H9 (cell line): ENCODE measurements at regions not wholly inside any gene's neighbourhood (a gene's known extent, or its start where the extent isn't known, plus 50 kb on each side); places are given as distances from the start of the nearest gene placed in this dataset.

ENCODE experiments used
- DNase-seq: peaks from one replicate; pipeline ENCODE4 v3.0.0-alpha.2; 2017
- H2AFZ ChIP-seq: one replicate; pipeline ENCODE4 v1.6.1; 2013; ENCODE audit warnings: mild to moderate bottlenecking, low read length, control low read depth, moderate library complexity
- H2AK5ac ChIP-seq: 2 replicates; pipeline ENCODE4 v1.6.1; 2013; ENCODE audit warnings: low read length, control low read depth, mixed read lengths; ENCODE audit not compliant: insufficient read length
- H2BK120ac ChIP-seq: one replicate; pipeline ENCODE4 v1.6.1; 2013; ENCODE audit warnings: low read depth, mild to moderate bottlenecking, low read length, control low read depth, inconsistent platforms; ENCODE audit not compliant: poor library complexity, severe bottlenecking
- H2BK12ac ChIP-seq: 2 replicates; pipeline ENCODE4 v1.6.1; 2013; ENCODE audit warnings: low read length, control low read depth, mixed read lengths, low read depth; ENCODE audit not compliant: insufficient read length
- H2BK15ac ChIP-seq: 2 replicates; pipeline ENCODE4 v1.6.1; 2013; ENCODE audit warnings: low read depth, low read length, control low read depth
- H2BK20ac ChIP-seq: one replicate; pipeline ENCODE4 v1.6.1; 2013; ENCODE audit warnings: low read depth, mild to moderate bottlenecking, low read length, control low read depth, inconsistent platforms; ENCODE audit not compliant: poor library complexity, severe bottlenecking
- H2BK5ac ChIP-seq: 2 replicates; pipeline ENCODE4 v1.6.1; 2013; ENCODE audit warnings: low read length, control low read depth, mixed read lengths; ENCODE audit not compliant: insufficient read length
- H3K14ac ChIP-seq: 2 replicates; pipeline ENCODE4 v1.6.1; 2013; ENCODE audit warnings: low read length, control low read depth; ENCODE audit not compliant: insufficient read depth
- H3K18ac ChIP-seq: 2 replicates; pipeline ENCODE4 v1.6.1; 2013; ENCODE audit warnings: low read depth, mild to moderate bottlenecking, mixed read lengths, low read length, control low read depth; ENCODE audit not compliant: insufficient read length
- H3K23ac ChIP-seq: 2 replicates; pipeline ENCODE4 v1.6.1; 2013; ENCODE audit warnings: low read length, control low read depth, mixed read lengths, low read depth; ENCODE audit not compliant: insufficient read length
- H3K23me2 ChIP-seq: 2 replicates; pipeline ENCODE4 v1.6.1; 2013; ENCODE audit warnings: low read depth, mild to moderate bottlenecking, mixed read lengths, low read length, control low read depth; ENCODE audit not compliant: insufficient read length, poor library complexity, severe bottlenecking
- H3K27ac ChIP-seq: 2 replicates; pipeline ENCODE4 v1.5.1; 2013; ENCODE audit warnings: low read length, control low read depth, mixed read lengths, low read depth; ENCODE audit not compliant: insufficient read length
- H3K27me3 ChIP-seq: 2 replicates; pipeline ENCODE4 v1.6.1; 2013; ENCODE audit warnings: low read length, control low read depth, inconsistent platforms; ENCODE audit not compliant: insufficient read depth
- H3K4ac ChIP-seq: 2 replicates; pipeline ENCODE4 v1.6.1; 2013; ENCODE audit warnings: low read depth, mild to moderate bottlenecking, control low read depth, inconsistent platforms, low read length, moderate library complexity
- H3K4me1 ChIP-seq: 2 replicates; pipeline ENCODE4 v1.6.1; 2013; ENCODE audit warnings: low read length, control low read depth, inconsistent platforms; ENCODE audit not compliant: insufficient read depth
- H3K4me2 ChIP-seq: 2 replicates; pipeline ENCODE4 v1.6.1; 2013; ENCODE audit warnings: low read length, control low read depth, mixed read lengths; ENCODE audit not compliant: insufficient read length, insufficient read depth
- H3K56ac ChIP-seq: 2 replicates; pipeline ENCODE4 v1.6.1; 2013; ENCODE audit warnings: low read depth, mild to moderate bottlenecking, mixed read lengths, low read length, control low read depth; ENCODE audit not compliant: insufficient read length
- H3K79me1 ChIP-seq: 2 replicates; pipeline ENCODE4 v1.6.1; 2013; ENCODE audit warnings: low read depth, mild to moderate bottlenecking, moderate library complexity, low read length, control low read depth, inconsistent platforms; ENCODE audit not compliant: insufficient read depth, poor library complexity, severe bottlenecking
- H3K79me2 ChIP-seq: 2 replicates; pipeline ENCODE4 v1.6.1; 2013; ENCODE audit warnings: low read length, control low read depth, inconsistent platforms; ENCODE audit not compliant: insufficient read depth
- H3K9ac ChIP-seq: 2 replicates; pipeline ENCODE4 v1.6.1; 2013; ENCODE audit warnings: low read length, control low read depth, mixed read lengths; ENCODE audit not compliant: insufficient read length; ENCODE audit errors: extremely low read depth
- H3K9me3 ChIP-seq: one replicate; pipeline ENCODE4 v1.6.1; 2013; ENCODE audit warnings: low read depth, low read length, inconsistent platforms; ENCODE audit not compliant: control insufficient read depth
- H3T11ph ChIP-seq: one replicate; pipeline ENCODE4 v1.6.1; 2013; ENCODE audit warnings: mild to moderate bottlenecking, low read length, control low read depth, inconsistent platforms
- H4K20me1 ChIP-seq: one replicate; pipeline ENCODE4 v1.6.1; 2013; ENCODE audit not compliant: control insufficient read depth, insufficient read length, insufficient read depth
- H4K5ac ChIP-seq: 2 replicates; pipeline ENCODE4 v1.6.1; 2013; ENCODE audit warnings: low read depth, mild to moderate bottlenecking, mixed read lengths, low read length, control low read depth; ENCODE audit not compliant: insufficient read length
- H4K8ac ChIP-seq: replicated peaks from 2 replicates; pipeline ENCODE4 v1.6.1; 2013; ENCODE audit warnings: low read length, control low read depth, mixed read lengths, low read depth; ENCODE audit not compliant: insufficient read length
- H4K91ac ChIP-seq: 2 replicates; pipeline ENCODE4 v1.6.1; 2013; ENCODE audit warnings: low read depth, mild to moderate bottlenecking, moderate library complexity, mixed read lengths, low read length, control low read depth; ENCODE audit not compliant: insufficient read length
- H3K27ac Mint-ChIP-seq, 3 experiments: 2 replicates in 2 of 3; 3 replicates in 1 of 3; pipeline ENCODE4 v1.8.0; 2020 to 2021; ENCODE audit warnings: mixed read lengths in 3 of 3, mild to moderate bottlenecking in 1 of 3, moderate library complexity in 1 of 3
- H3K27me3 Mint-ChIP-seq: 2 replicates; pipeline ENCODE4 v1.8.0; 2021; ENCODE audit warnings: low read depth, mild to moderate bottlenecking, moderate library complexity, mixed read lengths
- H3K36me3 Mint-ChIP-seq, 3 experiments: 2 replicates in 2 of 3; 3 replicates in 1 of 3; pipeline ENCODE4 v1.8.0; 2020 to 2021; ENCODE audit warnings: low read depth in 3 of 3, mixed read lengths in 3 of 3; ENCODE audit not compliant: insufficient read depth in 1 of 3
- H3K4me1 Mint-ChIP-seq, 2 experiments: 2 replicates each; pipeline ENCODE4 v1.8.0; 2020; ENCODE audit warnings: mixed read lengths in 2 of 2
- H3K4me3 Mint-ChIP-seq, 2 experiments: 2 replicates in 1 of 2; 3 replicates in 1 of 2; pipeline ENCODE4 v1.8.0; 2020 to 2021; ENCODE audit warnings: mild to moderate bottlenecking in 2 of 2, mixed read lengths in 2 of 2, moderate library complexity in 1 of 2
- H3K9me3 Mint-ChIP-seq, 2 experiments: 2 replicates in 1 of 2; 3 replicates in 1 of 2; pipeline ENCODE4 v1.8.0; 2020; ENCODE audit warnings: mild to moderate bottlenecking in 2 of 2, mixed read lengths in 2 of 2, moderate library complexity in 1 of 2
- WGBS: extraction: QIAGEN DNeasy Blood & Tissue Kit; methylation state at CpG from one replicate; pipeline ENCODE4 v1.1.7; 2013; ENCODE audit warnings: missing lambda C conversion rate, low lambda C conversion rate, mixed read lengths; ENCODE audit not compliant: insufficient read length; ENCODE audit errors: extremely low coverage; 5-methylcytosine and 5-hydroxymethylcytosine counted together
- TF ChIP-seq, protein P1 (sequence below): fragments of 200-600 bp; sonication (generic); conservative IDR thresholded peaks from 3 replicates; pipeline ENCODE4 v1.8.0; 2021; ENCODE audit warnings: antibody characterized with exemption, mild to moderate bottlenecking

DNA sequence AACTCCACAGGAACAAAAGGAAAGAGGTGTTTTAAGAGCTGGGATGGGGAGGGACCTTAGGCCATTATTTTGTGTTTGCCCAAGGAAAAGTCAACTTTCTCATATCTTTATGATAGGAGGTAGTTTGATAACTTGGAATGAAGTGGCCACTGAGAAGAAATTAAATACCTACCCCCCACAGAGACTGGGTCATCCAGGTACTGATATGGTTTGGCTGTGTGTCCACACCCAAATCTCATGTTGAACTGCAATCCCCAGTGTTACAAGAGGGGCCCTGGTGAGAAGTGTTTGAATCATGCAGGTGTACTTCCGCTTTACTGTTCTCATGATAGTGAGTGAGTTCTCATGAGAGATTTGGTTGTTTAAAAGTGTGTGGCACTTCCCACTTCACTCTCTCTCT, 477.9 kb upstream of the KIF2B start:
- H4K91ac ChIP-seq: no peak overlapping the region
- H3K4me2 ChIP-seq: no peak overlapping the region
- no peaks in the 10 kb centered on the region for H3K79me1 ChIP-seq
- H3K14ac ChIP-seq: no peak overlapping the region
- no peaks in the 10 kb centered on the region for H3K27me3 Mint-ChIP-seq
- WGBS: no CpG with 5 or more reads among the region's 1 CpG
- H2BK120ac ChIP-seq: no peak overlapping the region
- no peaks in the 10 kb centered on the region for H4K20me1 ChIP-seq
- TF ChIP-seq, protein P1, sequence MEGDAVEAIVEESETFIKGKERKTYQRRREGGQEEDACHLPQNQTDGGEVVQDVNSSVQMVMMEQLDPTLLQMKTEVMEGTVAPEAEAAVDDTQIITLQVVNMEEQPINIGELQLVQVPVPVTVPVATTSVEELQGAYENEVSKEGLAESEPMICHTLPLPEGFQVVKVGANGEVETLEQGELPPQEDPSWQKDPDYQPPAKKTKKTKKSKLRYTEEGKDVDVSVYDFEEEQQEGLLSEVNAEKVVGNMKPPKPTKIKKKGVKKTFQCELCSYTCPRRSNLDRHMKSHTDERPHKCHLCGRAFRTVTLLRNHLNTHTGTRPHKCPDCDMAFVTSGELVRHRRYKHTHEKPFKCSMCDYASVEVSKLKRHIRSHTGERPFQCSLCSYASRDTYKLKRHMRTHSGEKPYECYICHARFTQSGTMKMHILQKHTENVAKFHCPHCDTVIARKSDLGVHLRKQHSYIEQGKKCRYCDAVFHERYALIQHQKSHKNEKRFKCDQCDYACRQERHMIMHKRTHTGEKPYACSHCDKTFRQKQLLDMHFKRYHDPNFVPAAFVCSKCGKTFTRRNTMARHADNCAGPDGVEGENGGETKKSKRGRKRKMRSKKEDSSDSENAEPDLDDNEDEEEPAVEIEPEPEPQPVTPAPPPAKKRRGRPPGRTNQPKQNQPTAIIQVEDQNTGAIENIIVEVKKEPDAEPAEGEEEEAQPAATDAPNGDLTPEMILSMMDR: no peak
- no peak for DNase-seq
- no peak overlapping the region for H3K23ac ChIP-seq
- H3K9ac ChIP-seq: no peak overlapping the region
- no peak overlapping the region for H2AFZ ChIP-seq
- H3K23me2 ChIP-seq: no peaks in the 10 kb centered on the region
- H2BK5ac ChIP-seq: no peak overlapping the region
- peaks cover under 1 to 7% of the 10 kb centered on the region in 2 experiments; a peak in 3 of 5 replicates for H3K9me3 Mint-ChIP-seq
- H3K27ac ChIP-seq: no peak overlapping the region
- no peaks in the 10 kb centered on the region for H3K4me1 ChIP-seq
- H3K27me3 ChIP-seq: no peaks in the 10 kb centered on the region
- peaks cover 6 to 11% (median 7%) of the 10 kb centered on the region in 3 experiments for H3K36me3 Mint-ChIP-seq
- H3K4me3 Mint-ChIP-seq: no peak overlapping the region
- H3K18ac ChIP-seq: no peak overlapping the region
- no peak overlapping the region for H3K4ac ChIP-seq
- no peak overlapping the region for H3K27ac Mint-ChIP-seq
- H2BK20ac ChIP-seq: no peak overlapping the region
- no peak overlapping the region for H2BK15ac ChIP-seq
- H4K8ac ChIP-seq: no peak overlapping the region
- H3K56ac ChIP-seq: no peak overlapping the region
- H3K79me2 ChIP-seq: no peaks in the 10 kb centered on the region
- no peaks in the 10 kb centered on the region for H3K9me3 ChIP-seq
- H3K4me1 Mint-ChIP-seq: no peaks in the 10 kb centered on the region
- H2BK12ac ChIP-seq: no peak overlapping the region
- H3T11ph ChIP-seq: no peak overlapping the region
- no peak overlapping the region for H4K5ac ChIP-seq
- no peak overlapping the region for H2AK5ac ChIP-seq
